Mammary epithelial cell (primary cell): ENCODE measurements at regions not wholly inside any gene's neighbourhood (a gene's known extent, or its start where the extent isn't known, plus 50 kb on each side); places are given as distances from the start of the nearest gene placed in this dataset.

Source experiments
- EZH2 ChIP-seq: IDR thresholded peaks from 2 replicates; pipeline ENCODE4 v1.6.1; 2012; ENCODE audit warnings: low read length, inconsistent platforms, borderline replicate concordance
- TF ChIP-seq, protein P1 (sequence below), 2 donors: IDR thresholded peaks in 1 of 2; conservative IDR thresholded peaks in 1 of 2; 2 replicates each; pipeline ENCODE4 v1.5.1; 2011 to 2012; ENCODE audit warnings: inconsistent platforms in 2 of 2, low read length in 2 of 2, mild to moderate bottlenecking in 2 of 2, control low read depth in 1 of 2, low read depth in 1 of 2; ENCODE audit not compliant: insufficient read depth in 1 of 2; ENCODE audit errors: extremely low read depth in 1 of 2

- TF ChIP-seq, protein P1, sequence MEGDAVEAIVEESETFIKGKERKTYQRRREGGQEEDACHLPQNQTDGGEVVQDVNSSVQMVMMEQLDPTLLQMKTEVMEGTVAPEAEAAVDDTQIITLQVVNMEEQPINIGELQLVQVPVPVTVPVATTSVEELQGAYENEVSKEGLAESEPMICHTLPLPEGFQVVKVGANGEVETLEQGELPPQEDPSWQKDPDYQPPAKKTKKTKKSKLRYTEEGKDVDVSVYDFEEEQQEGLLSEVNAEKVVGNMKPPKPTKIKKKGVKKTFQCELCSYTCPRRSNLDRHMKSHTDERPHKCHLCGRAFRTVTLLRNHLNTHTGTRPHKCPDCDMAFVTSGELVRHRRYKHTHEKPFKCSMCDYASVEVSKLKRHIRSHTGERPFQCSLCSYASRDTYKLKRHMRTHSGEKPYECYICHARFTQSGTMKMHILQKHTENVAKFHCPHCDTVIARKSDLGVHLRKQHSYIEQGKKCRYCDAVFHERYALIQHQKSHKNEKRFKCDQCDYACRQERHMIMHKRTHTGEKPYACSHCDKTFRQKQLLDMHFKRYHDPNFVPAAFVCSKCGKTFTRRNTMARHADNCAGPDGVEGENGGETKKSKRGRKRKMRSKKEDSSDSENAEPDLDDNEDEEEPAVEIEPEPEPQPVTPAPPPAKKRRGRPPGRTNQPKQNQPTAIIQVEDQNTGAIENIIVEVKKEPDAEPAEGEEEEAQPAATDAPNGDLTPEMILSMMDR (conservative IDR thresholded peaks at IDR 0.05 in 1 of 2, IDR thresholded peaks at IDR 0.05 in 1 of 2; ENCODE audit: extremely low read depth in 1 of 2, insufficient read depth in 1 of 2, low read depth in 1 of 2, low read length in 2 of 2) = no peak
- no peak for TF ChIP-seq EZH2
Measured at GRCh38 chr21:16248705-16249104, 518.9 kb downstream of the USP25 start.
